Neural cell (in vitro differentiated cells): ENCODE measurements at regions not wholly inside any gene's neighbourhood (a gene's known extent, or its start where the extent isn't known, plus 50 kb on each side); places are given as distances from the start of the nearest gene placed in this dataset.

Experiments used
- H2AFZ ChIP-seq: fragments of 200-600, 300-800 bp; sonication (generic), shearing (Covaris generic); 2 replicates; pipeline ENCODE4 v1.6.0; 2014; ENCODE audit warnings: low read depth, mild to moderate bottlenecking, antibody characterized with exemption, low read length, moderate library complexity
- H3F3A ChIP-seq: fragments of 200-600 bp; shearing (Covaris generic); 2 replicates; pipeline ENCODE4 v1.6.1; 2016; ENCODE audit warnings: mild to moderate bottlenecking, moderate library complexity, mixed read lengths, antibody characterized with exemption, low read length; ENCODE audit not compliant: insufficient read depth, poor library complexity, severe bottlenecking
- H3K27ac ChIP-seq: fragments of 200-600, 300-800 bp; sonication (generic), shearing (Covaris generic); 2 replicates; pipeline ENCODE4 v1.5.1; 2014; ENCODE audit warnings: mild to moderate bottlenecking, low read length, moderate library complexity
- H3K27me3 ChIP-seq: fragments of 300-800, 200-600 bp; sonication (generic), shearing (Covaris generic); 2 replicates; pipeline ENCODE4 v1.6.0; 2014; ENCODE audit warnings: mild to moderate bottlenecking, low read depth, low read length, moderate library complexity; ENCODE audit not compliant: insufficient read depth
- H3K36me3 ChIP-seq: fragments of 300-800, 200-600 bp; sonication (generic), shearing (Covaris generic); 2 replicates; pipeline ENCODE4 v1.5.1; 2014; ENCODE audit warnings: mild to moderate bottlenecking, antibody characterized with exemption, low read length, moderate library complexity; ENCODE audit not compliant: insufficient read depth
- H3K4me2 ChIP-seq: fragments of 300-800, 200-600 bp; sonication (generic), shearing (Covaris generic); 2 replicates; pipeline ENCODE4 v1.6.0; 2014; ENCODE audit warnings: mild to moderate bottlenecking, low read length
- H3K4me3 ChIP-seq: fragments of 300-800, 200-600 bp; sonication (generic), shearing (Covaris generic); 2 replicates; pipeline ENCODE4 v1.5.1; 2014; ENCODE audit warnings: mild to moderate bottlenecking, low read length, moderate library complexity
- H3K79me2 ChIP-seq: fragments of 200-600 bp; shearing (Covaris generic); replicated peaks from 2 replicates; pipeline ENCODE4 v1.6.0; 2014; ENCODE audit warnings: mild to moderate bottlenecking, low read length, moderate library complexity; ENCODE audit not compliant: insufficient read depth
- H3K9ac ChIP-seq: fragments of 300-800, 200-600 bp; sonication (generic), shearing (Covaris generic); 2 replicates; pipeline ENCODE4 v1.6.1; 2016; ENCODE audit warnings: mild to moderate bottlenecking, low read length, mixed read lengths
- H3K9me2 ChIP-seq: fragments of 200-600 bp; shearing (Covaris generic); 2 replicates; pipeline ENCODE4 v1.6.1; 2016; ENCODE audit warnings: mild to moderate bottlenecking, low read length, mixed read lengths; ENCODE audit not compliant: insufficient read depth
- H3K9me3 ChIP-seq: fragments of 200-600, 300-800 bp; sonication (generic), shearing (Covaris generic); 2 replicates; pipeline ENCODE4 v1.6.1; 2016; ENCODE audit warnings: mild to moderate bottlenecking, mixed run types, low read length, moderate library complexity, mixed read lengths
- H4K20me1 ChIP-seq: fragments of 200-600 bp; shearing (Covaris generic); 2 replicates; pipeline ENCODE4 v1.6.1; 2016; ENCODE audit warnings: mild to moderate bottlenecking, mixed run types; ENCODE audit not compliant: insufficient read depth
- EP300 ChIP-seq: fragments of 450-650 bp; conservative IDR thresholded peaks from 2 replicates; pipeline ENCODE4 v1.6.1; 2014; ENCODE audit warnings: antibody characterized with exemption, mild to moderate bottlenecking, moderate library complexity; ENCODE audit not compliant: poor library complexity, severe bottlenecking
- EZH2 ChIP-seq: fragments of 200-600, 300-800 bp; shearing (Covaris generic), sonication (generic); IDR thresholded peaks from 2 replicates; pipeline ENCODE4 v1.6.1; 2014; ENCODE audit warnings: antibody characterized with exemption, low read length, borderline replicate concordance, mild to moderate bottlenecking; ENCODE audit not compliant: insufficient read depth, poor library complexity, severe bottlenecking
- MXI1 ChIP-seq: fragments of 450-650 bp; conservative IDR thresholded peaks from 2 replicates; pipeline ENCODE4 v1.6.1; 2014; ENCODE audit warnings: antibody characterized with exemption, mild to moderate bottlenecking; ENCODE audit not compliant: poor library complexity, severe bottlenecking
- POLR2AphosphoS5 ChIP-seq: IDR thresholded peaks from 2 replicates; pipeline ENCODE4 v1.6.1; 2012
- RAD21 ChIP-seq: fragments of 450-650 bp; conservative IDR thresholded peaks from 2 replicates; pipeline ENCODE4 v1.6.1; 2014; ENCODE audit warnings: antibody characterized with exemption, mild to moderate bottlenecking, moderate library complexity
- SMC3 ChIP-seq: fragments of 450-650 bp; conservative IDR thresholded peaks from 2 replicates; pipeline ENCODE4 v1.6.1; 2014; ENCODE audit warnings: antibody characterized with exemption, mild to moderate bottlenecking, moderate library complexity; ENCODE audit not compliant: poor library complexity
- TAF1 ChIP-seq: IDR thresholded peaks from 2 replicates; pipeline ENCODE4 v1.6.1; 2012; ENCODE audit warnings: low read depth
- TF ChIP-seq, protein P1 (sequence below): fragments of 450-650 bp; IDR thresholded peaks from 2 replicates; pipeline ENCODE4 v1.5.1; 2014; ENCODE audit warnings: antibody characterized with exemption, mild to moderate bottlenecking, moderate library complexity; ENCODE audit not compliant: poor library complexity, severe bottlenecking
- TF ChIP-seq, protein P2 (sequence below): IDR thresholded peaks from 2 replicates; pipeline ENCODE4 v1.6.1; 2012; ENCODE audit warnings: borderline replicate concordance

DNA sequence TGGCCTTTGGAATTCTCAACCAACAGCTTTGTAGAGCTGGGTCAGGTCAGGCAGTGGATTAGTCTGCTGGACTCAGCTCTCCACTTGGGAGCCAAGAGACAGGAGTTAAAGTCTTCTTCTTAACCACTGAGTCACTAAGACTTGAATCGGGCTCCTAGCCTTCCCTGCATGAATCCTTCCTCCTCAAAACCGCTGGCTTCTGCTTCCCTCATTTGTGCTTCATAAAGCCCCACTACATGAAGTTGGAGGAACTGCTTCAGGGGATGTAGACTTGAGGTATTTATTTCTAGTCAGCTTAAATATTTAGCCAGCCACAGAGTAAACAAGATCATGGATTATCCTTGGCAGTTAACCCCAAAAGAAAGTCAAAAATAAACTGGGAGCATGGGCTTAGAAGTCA, 536.3 kb upstream of the TNP1 start:
- TF ChIP-seq SMC3: no peak
- TF ChIP-seq MXI1: no peak
- TF ChIP-seq, protein P1, sequence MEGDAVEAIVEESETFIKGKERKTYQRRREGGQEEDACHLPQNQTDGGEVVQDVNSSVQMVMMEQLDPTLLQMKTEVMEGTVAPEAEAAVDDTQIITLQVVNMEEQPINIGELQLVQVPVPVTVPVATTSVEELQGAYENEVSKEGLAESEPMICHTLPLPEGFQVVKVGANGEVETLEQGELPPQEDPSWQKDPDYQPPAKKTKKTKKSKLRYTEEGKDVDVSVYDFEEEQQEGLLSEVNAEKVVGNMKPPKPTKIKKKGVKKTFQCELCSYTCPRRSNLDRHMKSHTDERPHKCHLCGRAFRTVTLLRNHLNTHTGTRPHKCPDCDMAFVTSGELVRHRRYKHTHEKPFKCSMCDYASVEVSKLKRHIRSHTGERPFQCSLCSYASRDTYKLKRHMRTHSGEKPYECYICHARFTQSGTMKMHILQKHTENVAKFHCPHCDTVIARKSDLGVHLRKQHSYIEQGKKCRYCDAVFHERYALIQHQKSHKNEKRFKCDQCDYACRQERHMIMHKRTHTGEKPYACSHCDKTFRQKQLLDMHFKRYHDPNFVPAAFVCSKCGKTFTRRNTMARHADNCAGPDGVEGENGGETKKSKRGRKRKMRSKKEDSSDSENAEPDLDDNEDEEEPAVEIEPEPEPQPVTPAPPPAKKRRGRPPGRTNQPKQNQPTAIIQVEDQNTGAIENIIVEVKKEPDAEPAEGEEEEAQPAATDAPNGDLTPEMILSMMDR: no peak
- TF ChIP-seq TAF1: no peak
- TF ChIP-seq EZH2: no peak
- TF ChIP-seq POLR2AphosphoS5: no peak
- TF ChIP-seq, protein P2, sequence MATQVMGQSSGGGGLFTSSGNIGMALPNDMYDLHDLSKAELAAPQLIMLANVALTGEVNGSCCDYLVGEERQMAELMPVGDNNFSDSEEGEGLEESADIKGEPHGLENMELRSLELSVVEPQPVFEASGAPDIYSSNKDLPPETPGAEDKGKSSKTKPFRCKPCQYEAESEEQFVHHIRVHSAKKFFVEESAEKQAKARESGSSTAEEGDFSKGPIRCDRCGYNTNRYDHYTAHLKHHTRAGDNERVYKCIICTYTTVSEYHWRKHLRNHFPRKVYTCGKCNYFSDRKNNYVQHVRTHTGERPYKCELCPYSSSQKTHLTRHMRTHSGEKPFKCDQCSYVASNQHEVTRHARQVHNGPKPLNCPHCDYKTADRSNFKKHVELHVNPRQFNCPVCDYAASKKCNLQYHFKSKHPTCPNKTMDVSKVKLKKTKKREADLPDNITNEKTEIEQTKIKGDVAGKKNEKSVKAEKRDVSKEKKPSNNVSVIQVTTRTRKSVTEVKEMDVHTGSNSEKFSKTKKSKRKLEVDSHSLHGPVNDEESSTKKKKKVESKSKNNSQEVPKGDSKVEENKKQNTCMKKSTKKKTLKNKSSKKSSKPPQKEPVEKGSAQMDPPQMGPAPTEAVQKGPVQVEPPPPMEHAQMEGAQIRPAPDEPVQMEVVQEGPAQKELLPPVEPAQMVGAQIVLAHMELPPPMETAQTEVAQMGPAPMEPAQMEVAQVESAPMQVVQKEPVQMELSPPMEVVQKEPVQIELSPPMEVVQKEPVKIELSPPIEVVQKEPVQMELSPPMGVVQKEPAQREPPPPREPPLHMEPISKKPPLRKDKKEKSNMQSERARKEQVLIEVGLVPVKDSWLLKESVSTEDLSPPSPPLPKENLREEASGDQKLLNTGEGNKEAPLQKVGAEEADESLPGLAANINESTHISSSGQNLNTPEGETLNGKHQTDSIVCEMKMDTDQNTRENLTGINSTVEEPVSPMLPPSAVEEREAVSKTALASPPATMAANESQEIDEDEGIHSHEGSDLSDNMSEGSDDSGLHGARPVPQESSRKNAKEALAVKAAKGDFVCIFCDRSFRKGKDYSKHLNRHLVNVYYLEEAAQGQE: no peak
- TF ChIP-seq EP300: no peak
- no peak for TF ChIP-seq RAD21
- no peaks in the 10 kb centered on the region for H3K79me2 ChIP-seq
- no peak overlapping the region for H3K4me2 ChIP-seq
- no peaks in the 10 kb centered on the region for H3K9me3 ChIP-seq
- no peaks in the 10 kb centered on the region for H3K9me2 ChIP-seq
- H3F3A ChIP-seq: no peaks in the 10 kb centered on the region
- no peaks in the 10 kb centered on the region for H4K20me1 ChIP-seq
- H3K27ac ChIP-seq: no peak overlapping the region
- no peaks in the 10 kb centered on the region for H3K36me3 ChIP-seq
- no peak overlapping the region for H3K4me3 ChIP-seq
- no peaks in the 10 kb centered on the region for H3K27me3 ChIP-seq
- H2AFZ ChIP-seq: no peak overlapping the region
- H3K9ac ChIP-seq: no peak overlapping the region

DNA sequence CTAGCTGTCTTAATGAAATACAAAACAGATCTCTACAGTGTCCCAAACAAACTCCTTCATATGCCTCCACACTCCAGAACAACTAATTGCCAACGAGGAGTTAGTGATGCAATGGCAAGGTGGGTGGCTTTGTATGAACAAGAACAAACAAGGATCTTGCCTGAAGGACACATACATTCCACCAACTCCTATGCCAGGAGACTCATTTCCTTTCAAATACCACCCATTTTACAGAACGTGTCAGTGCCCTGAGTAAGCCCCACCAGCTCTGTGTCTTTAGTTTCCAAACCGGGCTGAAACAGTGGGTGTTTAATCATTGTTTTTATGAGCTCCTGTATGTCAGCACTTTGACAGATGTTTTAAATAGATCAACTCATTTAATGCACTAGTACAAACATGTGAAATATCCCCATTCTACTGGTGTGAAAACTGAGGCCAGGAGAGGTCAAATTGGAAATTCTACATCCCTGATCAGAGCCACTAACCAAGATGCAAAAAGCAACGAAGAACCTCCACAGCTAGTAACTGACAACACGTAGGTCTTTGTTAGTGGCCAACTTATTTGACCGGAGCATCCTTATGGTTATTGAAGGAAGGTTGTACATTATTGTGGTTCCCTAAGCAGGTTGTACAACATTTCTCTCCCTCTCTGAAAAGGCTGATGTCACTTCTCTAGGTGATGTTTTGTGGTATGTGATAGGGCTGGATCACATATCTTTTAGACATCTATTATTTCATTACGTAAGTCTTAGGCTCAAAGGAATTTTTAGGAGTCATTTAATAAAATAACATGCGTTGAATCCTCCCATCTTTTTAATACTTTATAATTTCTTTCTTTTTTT, 534.9 kb upstream of the TNP1 start:
- H2AFZ ChIP-seq: no peak overlapping the region

More for the DNA sequence above, 534.9 kb upstream of the TNP1 start:
- Histone ChIP-seq H3K9me2 (no peaks in the 10 kb centered on the region), H3K4me2 (no peak overlapping the region), H3F3A (no peaks in the 10 kb centered on the region), H3K9ac (no peak overlapping the region), H3K9me3 (no peaks in the 10 kb centered on the region), H3K79me2 (no peaks in the 10 kb centered on the region), H4K20me1 (no peaks in the 10 kb centered on the region), H3K27me3 (no peaks in the 10 kb centered on the region), H3K4me3 (no peak overlapping the region), H3K36me3 (no peaks in the 10 kb centered on the region), H3K27ac (no peak overlapping the region)
- TF ChIP-seq, protein P1: no peak
- TF ChIP-seq MXI1: no peak
- TF ChIP-seq TAF1: no peak
- no peak for TF ChIP-seq POLR2AphosphoS5
- TF ChIP-seq EZH2: no peak
- no peak for TF ChIP-seq SMC3
- no peak for TF ChIP-seq EP300
- TF ChIP-seq, protein P2: no peak
- no peak for TF ChIP-seq RAD21
